ENCODE measurements at regions not wholly inside any gene's neighbourhood (a gene's known extent, or its start where the extent isn't known, plus 50 kb on each side); places are given as distances from the start of the nearest gene placed in this dataset.

GRCh38 chr14:49460662-49461061 lies 125.5 kb downstream of the RPS29 start:
- TF ChIP-seq ZNF585B (tag by site-specific recombination; IDR thresholded peaks at IDR 0.05): no peak
- TF ChIP-seq, protein P1, sequence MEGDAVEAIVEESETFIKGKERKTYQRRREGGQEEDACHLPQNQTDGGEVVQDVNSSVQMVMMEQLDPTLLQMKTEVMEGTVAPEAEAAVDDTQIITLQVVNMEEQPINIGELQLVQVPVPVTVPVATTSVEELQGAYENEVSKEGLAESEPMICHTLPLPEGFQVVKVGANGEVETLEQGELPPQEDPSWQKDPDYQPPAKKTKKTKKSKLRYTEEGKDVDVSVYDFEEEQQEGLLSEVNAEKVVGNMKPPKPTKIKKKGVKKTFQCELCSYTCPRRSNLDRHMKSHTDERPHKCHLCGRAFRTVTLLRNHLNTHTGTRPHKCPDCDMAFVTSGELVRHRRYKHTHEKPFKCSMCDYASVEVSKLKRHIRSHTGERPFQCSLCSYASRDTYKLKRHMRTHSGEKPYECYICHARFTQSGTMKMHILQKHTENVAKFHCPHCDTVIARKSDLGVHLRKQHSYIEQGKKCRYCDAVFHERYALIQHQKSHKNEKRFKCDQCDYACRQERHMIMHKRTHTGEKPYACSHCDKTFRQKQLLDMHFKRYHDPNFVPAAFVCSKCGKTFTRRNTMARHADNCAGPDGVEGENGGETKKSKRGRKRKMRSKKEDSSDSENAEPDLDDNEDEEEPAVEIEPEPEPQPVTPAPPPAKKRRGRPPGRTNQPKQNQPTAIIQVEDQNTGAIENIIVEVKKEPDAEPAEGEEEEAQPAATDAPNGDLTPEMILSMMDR (tag by site-specific recombination; IDR thresholded peaks at IDR 0.05): no peak
- no peak for TF ChIP-seq ZFP3 (tag by site-specific recombination; IDR thresholded peaks at IDR 0.05; ENCODE audit: low read depth)
- no peak for TF ChIP-seq ZNF184 (tag by site-specific recombination; IDR thresholded peaks at IDR 0.05)
